WTC11 (cell line): ENCODE measurements at regions not wholly inside any gene's neighbourhood (a gene's known extent, or its start where the extent isn't known, plus 50 kb on each side); places are given as distances from the start of the nearest gene placed in this dataset.

Experiments used
- ATAC-seq: fragments of 200-7000 bp; cut with Tn5 transposase; 2 replicates; pipeline ENCODE4 v1.10.0; 2021; ENCODE audit warnings: mild to moderate bottlenecking, moderate library complexity
- CTCF ChIA-PET: fragments of 300-600 bp; sonication (Branson Sonifier 250); formaldehyde crosslinking; loops from one replicate; lab custom pipeline; 2021; ENCODE audit warnings: antibody characterized with exemption; lab: Charles Lee
- POLR2A ChIA-PET: fragments of 350-600 bp; sonication (Branson Sonifier 250); formaldehyde crosslinking; loops from one replicate; lab custom pipeline; 2021; ENCODE audit warnings: antibody characterized with exemption; lab: Charles Lee
- DNase-seq: peaks from one replicate; pipeline ENCODE4 v3.0.0; 2021; ENCODE audit warnings: low spot score
- H3K27ac Mint-ChIP-seq: 2 replicates; pipeline ENCODE4 v1.8.0; 2021; ENCODE audit warnings: mixed read lengths
- H3K27me3 Mint-ChIP-seq: 2 replicates; pipeline ENCODE4 v1.8.0; 2021; ENCODE audit warnings: low read depth, mild to moderate bottlenecking, moderate library complexity, mixed read lengths
- H3K36me3 Mint-ChIP-seq: 2 replicates; pipeline ENCODE4 v1.8.0; 2021; ENCODE audit warnings: mixed read lengths
- H3K4me1 Mint-ChIP-seq: 2 replicates; pipeline ENCODE4 v1.8.0; 2022; ENCODE audit warnings: mixed read lengths
- H3K4me3 Mint-ChIP-seq: 2 replicates; pipeline ENCODE4 v1.8.0; 2021; ENCODE audit warnings: mild to moderate bottlenecking, moderate library complexity, mixed read lengths
- H3K9me3 Mint-ChIP-seq: 2 replicates; pipeline ENCODE4 v1.8.0; 2021; ENCODE audit warnings: mixed read lengths
- ATF3 ChIP-seq: sonication (generic); formaldehyde crosslinking; conservative IDR thresholded peaks from 2 replicates; pipeline ENCODE4 v1.8.1; 2022; ENCODE audit warnings: mild to moderate bottlenecking, missing genetic modification reagents
- ATF6 ChIP-seq: sonication (generic); formaldehyde crosslinking; IDR thresholded peaks from 2 replicates; pipeline ENCODE4 v1.8.1; 2023; ENCODE audit warnings: mild to moderate bottlenecking, missing genetic modification reagents
- CBFB ChIP-seq: sonication (generic); formaldehyde crosslinking; IDR thresholded peaks from 2 replicates; pipeline ENCODE4 v1.8.1; 2022; ENCODE audit warnings: mild to moderate bottlenecking, low read depth, missing genetic modification reagents
- ELF4 ChIP-seq: sonication (generic); formaldehyde crosslinking; IDR thresholded peaks from 2 replicates; pipeline ENCODE4 v1.8.1; 2022; ENCODE audit warnings: low read depth, mild to moderate bottlenecking, moderate library complexity, missing genetic modification reagents
- EMX1 ChIP-seq: fragments of 250-450 bp; sonication (Bioruptor Pico); IDR thresholded peaks from 2 replicates; pipeline ENCODE4 v1.8.0; 2021; ENCODE audit warnings: mild to moderate bottlenecking
- ESRRA ChIP-seq: sonication (generic); formaldehyde crosslinking; IDR thresholded peaks from 2 replicates; pipeline ENCODE4 v1.8.1; 2022; ENCODE audit warnings: mild to moderate bottlenecking, missing genetic modification reagents, borderline replicate concordance
- FOXP1 ChIP-seq: sonication (generic); formaldehyde crosslinking; IDR thresholded peaks from 2 replicates; pipeline ENCODE4 v1.8.0; 2022; ENCODE audit warnings: missing genetic modification reagents, mild to moderate bottlenecking, moderate library complexity, borderline replicate concordance
- GRHL2 ChIP-seq: fragments of 250-450 bp; sonication (Bioruptor Pico); IDR thresholded peaks from 2 replicates; pipeline ENCODE4 v1.8.0; 2022; ENCODE audit warnings: mild to moderate bottlenecking, moderate library complexity; ENCODE audit not compliant: insufficient replicate concordance, severe bottlenecking
- HMGA2 ChIP-seq: fragments of 250-450 bp; sonication (Bioruptor Pico); IDR thresholded peaks from 2 replicates; pipeline ENCODE4 v1.4.0; 2021; ENCODE audit warnings: mild to moderate bottlenecking, moderate library complexity
- MYBL2 ChIP-seq: sonication (generic); formaldehyde crosslinking; IDR thresholded peaks from 2 replicates; pipeline ENCODE4 v1.8.1; 2023; ENCODE audit warnings: mild to moderate bottlenecking, moderate library complexity, missing genetic modification reagents
- RORB ChIP-seq: fragments of 250-450 bp; sonication (Bioruptor Pico); IDR thresholded peaks from 2 replicates; pipeline ENCODE4 v1.9.0; 2021; ENCODE audit warnings: mild to moderate bottlenecking
- SMAD3 ChIP-seq: sonication (generic); formaldehyde crosslinking; IDR thresholded peaks from 2 replicates; pipeline ENCODE4 v1.8.0; 2022; ENCODE audit warnings: missing genetic modification reagents, mild to moderate bottlenecking, borderline replicate concordance
- USF2 ChIP-seq: sonication (generic); formaldehyde crosslinking; IDR thresholded peaks from 2 replicates; pipeline ENCODE4 v1.8.1; 2023; ENCODE audit warnings: mild to moderate bottlenecking, missing genetic modification reagents, moderate library complexity
- ZBTB21 ChIP-seq: sonication (generic); formaldehyde crosslinking; IDR thresholded peaks from 2 replicates; pipeline ENCODE4 v1.8.1; 2023; ENCODE audit warnings: mild to moderate bottlenecking, missing genetic modification reagents, borderline replicate concordance
- ZNF121 ChIP-seq: sonication (generic); formaldehyde crosslinking; IDR thresholded peaks from 2 replicates; pipeline ENCODE4 v1.8.0; 2023; ENCODE audit warnings: missing genetic modification reagents
- ZNF138 ChIP-seq: sonication (generic); formaldehyde crosslinking; conservative IDR thresholded peaks from 2 replicates; pipeline ENCODE4 v1.8.1; 2022; ENCODE audit warnings: mild to moderate bottlenecking, moderate library complexity, missing genetic modification reagents
- ZNF281 ChIP-seq: sonication (generic); formaldehyde crosslinking; IDR thresholded peaks from 2 replicates; pipeline ENCODE4 v1.8.0; 2023; ENCODE audit warnings: mild to moderate bottlenecking, missing genetic modification reagents
- ZNF512 ChIP-seq: sonication (generic); formaldehyde crosslinking; IDR thresholded peaks from 2 replicates; pipeline ENCODE4 v1.8.1; 2022; ENCODE audit warnings: missing genetic modification reagents, borderline replicate concordance
- ZNF532 ChIP-seq: fragments of 250-450 bp; sonication (Bioruptor Pico); IDR thresholded peaks from 2 replicates; pipeline ENCODE4 v1.9.0; 2021; ENCODE audit warnings: mild to moderate bottlenecking, borderline replicate concordance
- TF ChIP-seq, protein P1 (sequence below): sonication (generic); formaldehyde crosslinking; IDR thresholded peaks from 2 replicates; pipeline ENCODE4 v1.8.1; 2022; ENCODE audit warnings: low read depth, mild to moderate bottlenecking, moderate library complexity, missing genetic modification reagents, borderline replicate concordance
- TF ChIP-seq, protein P2 (sequence below): sonication (generic); formaldehyde crosslinking; IDR thresholded peaks from 2 replicates; pipeline ENCODE4 v1.8.1; 2022; ENCODE audit warnings: mild to moderate bottlenecking, moderate library complexity, missing genetic modification reagents

DNA sequence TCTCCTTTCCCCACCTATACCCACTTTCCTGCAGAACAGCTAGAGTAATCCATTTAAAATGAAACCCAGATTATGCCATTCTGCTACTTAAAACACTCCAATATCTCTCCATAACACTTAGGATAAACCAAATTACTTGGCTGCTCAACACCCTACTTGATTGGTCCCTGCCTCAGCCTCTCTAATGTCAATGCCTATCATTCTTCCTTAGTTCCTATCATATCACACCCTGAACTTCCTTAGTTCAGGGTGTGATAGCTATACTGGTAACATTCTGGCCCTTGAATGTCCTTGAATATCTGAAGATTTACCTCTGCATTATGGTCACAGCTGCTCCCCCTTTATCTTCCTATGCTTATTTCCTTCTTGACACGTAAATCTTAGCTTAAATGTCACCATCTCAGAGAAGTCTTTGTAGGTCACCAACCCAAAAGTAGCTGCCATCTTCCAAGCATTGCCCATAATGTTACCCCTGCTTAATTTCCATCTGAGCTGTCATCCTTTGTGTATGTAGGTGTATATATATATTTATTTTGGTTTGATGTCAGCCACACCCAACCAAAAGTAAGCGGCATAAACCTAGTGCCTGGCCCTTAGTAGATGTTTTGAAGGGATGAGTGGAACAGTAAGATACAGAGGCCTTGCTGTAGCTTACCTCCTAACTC lies 379.8 kb downstream of the PTPRC start:
- no peak for DNase-seq
- no peaks in the 10 kb centered on the region for H3K36me3 Mint-ChIP-seq
- no peak for TF ChIP-seq ZBTB21 (CRISPR knock-in tag)
- TF ChIP-seq ATF6 (CRISPR knock-in tag): no peak
- no peak for TF ChIP-seq ZNF121 (CRISPR knock-in tag)
- no peak for TF ChIP-seq EMX1
- TF ChIP-seq USF2 (CRISPR knock-in tag): no peak
- TF ChIP-seq, protein P1, sequence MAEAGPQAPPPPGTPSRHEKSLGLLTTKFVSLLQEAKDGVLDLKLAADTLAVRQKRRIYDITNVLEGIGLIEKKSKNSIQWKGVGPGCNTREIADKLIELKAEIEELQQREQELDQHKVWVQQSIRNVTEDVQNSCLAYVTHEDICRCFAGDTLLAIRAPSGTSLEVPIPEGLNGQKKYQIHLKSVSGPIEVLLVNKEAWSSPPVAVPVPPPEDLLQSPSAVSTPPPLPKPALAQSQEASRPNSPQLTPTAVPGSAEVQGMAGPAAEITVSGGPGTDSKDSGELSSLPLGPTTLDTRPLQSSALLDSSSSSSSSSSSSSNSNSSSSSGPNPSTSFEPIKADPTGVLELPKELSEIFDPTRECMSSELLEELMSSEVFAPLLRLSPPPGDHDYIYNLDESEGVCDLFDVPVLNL (CRISPR knock-in tag): no peak
- no peak for TF ChIP-seq HMGA2 (CRISPR knock-in tag)
- no peak for TF ChIP-seq ZNF138 (CRISPR knock-in tag)
- TF ChIP-seq ATF3 (CRISPR knock-in tag): no peak
- no peak for TF ChIP-seq CBFB
- TF ChIP-seq ELF4 (CRISPR knock-in tag): no peak
- TF ChIP-seq GRHL2 (CRISPR knock-in tag): no peak
- no peak for TF ChIP-seq ZNF281 (CRISPR knock-in tag)
- H3K27ac Mint-ChIP-seq: no peak overlapping the region
- POLR2A ChIA-PET: no interaction called here
- H3K27me3 Mint-ChIP-seq: no peaks in the 10 kb centered on the region
- no peak overlapping the region for H3K4me3 Mint-ChIP-seq
- CTCF ChIA-PET: no interaction called here
- H3K4me1 Mint-ChIP-seq: no peaks in the 10 kb centered on the region
- H3K9me3 Mint-ChIP-seq: peaks cover 5% of the 10 kb centered on the region
- ATAC-seq: no peak

GRCh38 chr1:199020051-199020450 lies 381.2 kb downstream of the PTPRC start:
- H3K27ac Mint-ChIP-seq: no peak overlapping the region
- no peak overlapping the region for H3K4me3 Mint-ChIP-seq
- no peaks in the 10 kb centered on the region for H3K27me3 Mint-ChIP-seq
- CTCF ChIA-PET: no interaction called here
- no peaks in the 10 kb centered on the region for H3K4me1 Mint-ChIP-seq
- DNase-seq (no peak), ATAC-seq (no peak)
- POLR2A ChIA-PET: no interaction called here
- peaks cover 5% of the 10 kb centered on the region for H3K9me3 Mint-ChIP-seq
- no peaks in the 10 kb centered on the region for H3K36me3 Mint-ChIP-seq
- no peak for TF ChIP-seq ZNF532 (CRISPR knock-in tag)
- no peak for TF ChIP-seq FOXP1
- no peak for TF ChIP-seq ESRRA (CRISPR knock-in tag)
- TF ChIP-seq, protein P2, sequence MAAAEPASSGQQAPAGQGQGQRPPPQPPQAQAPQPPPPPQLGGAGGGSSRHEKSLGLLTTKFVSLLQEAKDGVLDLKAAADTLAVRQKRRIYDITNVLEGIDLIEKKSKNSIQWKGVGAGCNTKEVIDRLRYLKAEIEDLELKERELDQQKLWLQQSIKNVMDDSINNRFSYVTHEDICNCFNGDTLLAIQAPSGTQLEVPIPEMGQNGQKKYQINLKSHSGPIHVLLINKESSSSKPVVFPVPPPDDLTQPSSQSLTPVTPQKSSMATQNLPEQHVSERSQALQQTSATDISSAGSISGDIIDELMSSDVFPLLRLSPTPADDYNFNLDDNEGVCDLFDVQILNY: no peak
- no peak for TF ChIP-seq ZNF512
- TF ChIP-seq MYBL2 (CRISPR knock-in tag): no peak
- no peak for TF ChIP-seq RORB (CRISPR knock-in tag)
- no peak for TF ChIP-seq SMAD3 (CRISPR knock-in tag)
